Sigmoid colon (tissue), 6 donors: ENCODE measurements at regions not wholly inside any gene's neighbourhood (a gene's known extent, or its start where the extent isn't known, plus 50 kb on each side); places are given as distances from the start of the nearest gene placed in this dataset.

Experiments used
- DNase-seq: peaks from one replicate; pipeline ENCODE4 v3.0.0-alpha.2; 2019
- H3K27ac ChIP-seq, 4 donors: fragments of 200-600 bp; sonication (generic); one replicate each; pipeline ENCODE4 v1.5.1; 2016 to 2019; ENCODE audit warnings: mild to moderate bottlenecking in 1 of 4
- H3K27me3 ChIP-seq, 3 donors: fragments of 200-600 bp; sonication (generic); one replicate each; pipeline ENCODE4 v1.5.1; 2019; ENCODE audit warnings: mild to moderate bottlenecking in 1 of 3
- H3K36me3 ChIP-seq, 4 donors: fragments of 200-600 bp; sonication (generic); one replicate each; pipeline ENCODE4 v1.5.1; 2016 to 2019
- H3K4me1 ChIP-seq, 4 donors: fragments of 200-600 bp; sonication (generic); one replicate each; pipeline ENCODE4 v1.5.1; 2017 to 2019
- H3K4me3 ChIP-seq, 4 donors: fragments of 200-600 bp; sonication (generic); one replicate each; pipeline ENCODE4 v1.5.1; 2017 to 2019; ENCODE audit warnings: mild to moderate bottlenecking in 2 of 4, moderate library complexity in 1 of 4
- H3K9me3 ChIP-seq, 4 donors: fragments of 200-600 bp in 3 of 4; sonication (generic) in 3 of 4; one replicate each; pipeline versions ENCODE4 v1.5.1 to v1.6.1; 2013 to 2019
- EP300 ChIP-seq, 4 donors: sonication (generic); formaldehyde crosslinking; IDR thresholded peaks; one replicate each; pipeline ENCODE4 v1.6.1; 2017; ENCODE audit warnings: antibody characterized with exemption in 4 of 4
- POLR2A ChIP-seq, 2 donors: fragments of 450-650 bp; IDR thresholded peaks; one replicate each; pipeline ENCODE4 v1.6.1; 2016; ENCODE audit warnings: antibody characterized with exemption in 2 of 2, mild to moderate bottlenecking in 2 of 2, moderate library complexity in 2 of 2
- POLR2AphosphoS5 ChIP-seq, 4 donors: sonication (generic); formaldehyde crosslinking; IDR thresholded peaks; one replicate each; pipeline ENCODE4 v1.6.1; 2017; ENCODE audit warnings: antibody characterized with exemption in 4 of 4
- WGBS, 2 donors: extraction: QIAGEN DNeasy Blood & Tissue Kit; methylation state at CpG; one replicate each; pipeline ENCODE4 v1.1.7; 2013; 5-methylcytosine and 5-hydroxymethylcytosine counted together
- intact Hi-C: fragments of 100-400 bp; cut with DNase I; formaldehyde crosslinking; loops from one replicate; pipeline ENCODE4 v1.15.1; 2023
- TF ChIP-seq, protein P1 (sequence below), 4 experiments: fragments of 450-650 bp in 3 of 4; fragments of 200-600 bp in 1 of 4; IDR thresholded peaks; one replicate each; pipeline ENCODE4 v1.5.1; 2016 to 2019; ENCODE audit warnings: antibody characterized with exemption in 4 of 4, mild to moderate bottlenecking in 3 of 4, moderate library complexity in 2 of 4
- donor health status: healthy with polysubstance abuse.
- donor health status: healthy.

DNA sequence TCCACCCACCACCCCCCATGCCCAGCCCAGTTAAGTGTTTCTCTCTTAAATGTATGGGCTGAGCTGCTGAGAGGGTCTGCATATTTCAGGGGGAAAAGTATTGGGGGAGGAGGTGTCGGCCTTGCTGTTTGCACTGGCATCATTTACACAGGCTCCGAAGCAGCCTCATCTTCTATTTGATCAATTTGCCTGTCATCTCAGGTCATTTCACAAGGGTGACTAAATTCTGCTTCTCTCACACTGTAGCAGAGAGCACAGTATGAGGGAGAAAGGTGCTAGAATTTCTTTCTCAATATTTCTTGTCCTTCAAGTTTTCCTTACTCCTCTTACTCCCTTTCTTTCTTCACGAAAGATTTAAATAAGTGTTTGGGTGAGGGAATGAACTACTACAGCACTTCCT is 135.9 kb downstream of the AACS start:
- Histone ChIP-seq H3K27me3 (peaks cover 0 to 4% (median 0%) of the 10 kb centered on the region in 3 donors), H3K36me3 (no peaks in the 10 kb centered on the region), H3K4me3 (no peak overlapping the region), H3K9me3 (peaks cover 0 to 4% (median 1%) of the 10 kb centered on the region in 4 donors), H3K27ac (no peak overlapping the region), H3K4me1 (no peaks in the 10 kb centered on the region)
- DNase-seq, result no peak
- 77 to 79% methylated on average over 3 of the region's 3 CpGs for WGBS, 2 donors
- intact Hi-C loops, result no loop called here
- TF ChIP-seq POLR2A (IDR thresholded peaks at IDR 0.05), result no peak
- TF ChIP-seq, protein P1, sequence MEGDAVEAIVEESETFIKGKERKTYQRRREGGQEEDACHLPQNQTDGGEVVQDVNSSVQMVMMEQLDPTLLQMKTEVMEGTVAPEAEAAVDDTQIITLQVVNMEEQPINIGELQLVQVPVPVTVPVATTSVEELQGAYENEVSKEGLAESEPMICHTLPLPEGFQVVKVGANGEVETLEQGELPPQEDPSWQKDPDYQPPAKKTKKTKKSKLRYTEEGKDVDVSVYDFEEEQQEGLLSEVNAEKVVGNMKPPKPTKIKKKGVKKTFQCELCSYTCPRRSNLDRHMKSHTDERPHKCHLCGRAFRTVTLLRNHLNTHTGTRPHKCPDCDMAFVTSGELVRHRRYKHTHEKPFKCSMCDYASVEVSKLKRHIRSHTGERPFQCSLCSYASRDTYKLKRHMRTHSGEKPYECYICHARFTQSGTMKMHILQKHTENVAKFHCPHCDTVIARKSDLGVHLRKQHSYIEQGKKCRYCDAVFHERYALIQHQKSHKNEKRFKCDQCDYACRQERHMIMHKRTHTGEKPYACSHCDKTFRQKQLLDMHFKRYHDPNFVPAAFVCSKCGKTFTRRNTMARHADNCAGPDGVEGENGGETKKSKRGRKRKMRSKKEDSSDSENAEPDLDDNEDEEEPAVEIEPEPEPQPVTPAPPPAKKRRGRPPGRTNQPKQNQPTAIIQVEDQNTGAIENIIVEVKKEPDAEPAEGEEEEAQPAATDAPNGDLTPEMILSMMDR (IDR thresholded peaks at IDR 0.05), result no peak
- no peak for TF ChIP-seq POLR2AphosphoS5 (IDR thresholded peaks at IDR 0.05)
- TF ChIP-seq EP300 (IDR thresholded peaks at IDR 0.05), result no peak

GRCh38 chr12:125201940-125202339 is 136.7 kb downstream of the AACS start:
- H3K27me3 ChIP-seq, result peaks cover 0 to 4% (median 0%) of the 10 kb centered on the region in 3 donors
- H3K4me3 ChIP-seq, result no peak overlapping the region
- H3K4me1 ChIP-seq, result no peaks in the 10 kb centered on the region
- WGBS, 2 donors, result 74 to 83% methylated on average over 2 of the region's 2 CpGs
- TF ChIP-seq EP300 (IDR thresholded peaks at IDR 0.05), result no peak
- TF ChIP-seq POLR2AphosphoS5 (IDR thresholded peaks at IDR 0.05), result no peak
- TF ChIP-seq, protein P1 (IDR thresholded peaks at IDR 0.05), result no peak
- TF ChIP-seq POLR2A (IDR thresholded peaks at IDR 0.05), result no peak
- H3K27ac ChIP-seq, result no peak overlapping the region
- intact Hi-C loops, result no loop called here
- H3K9me3 ChIP-seq, result peaks cover 0 to 4% (median 1%) of the 10 kb centered on the region in 4 donors
- no peak for DNase-seq
- no peaks in the 10 kb centered on the region for H3K36me3 ChIP-seq

DNA sequence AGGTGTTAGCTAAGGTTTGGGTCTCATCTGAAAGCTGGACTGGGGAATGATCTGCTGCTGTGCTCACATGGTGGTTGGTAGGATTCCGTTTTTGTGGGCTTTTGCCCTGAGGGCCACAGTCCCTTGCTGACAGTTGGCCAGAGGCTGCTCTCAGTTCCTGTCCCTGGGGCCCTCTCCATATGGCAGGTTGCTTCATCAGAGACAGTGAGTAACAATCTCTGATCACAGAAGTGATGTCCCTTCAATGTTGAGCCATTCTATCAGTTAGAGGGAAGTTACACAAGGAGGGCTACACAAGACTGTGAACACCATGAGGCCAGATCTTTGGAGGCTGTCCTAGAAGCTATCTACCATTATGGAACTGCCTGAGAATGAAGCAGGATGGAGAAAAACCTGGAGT is 137.2 kb downstream of the AACS start:
- intact Hi-C loops, result no loop called here
- H3K4me1 ChIP-seq, result no peaks in the 10 kb centered on the region
- H3K36me3 ChIP-seq, result no peaks in the 10 kb centered on the region
- peaks cover 0 to 4% (median 0%) of the 10 kb centered on the region in 3 donors for H3K27me3 ChIP-seq
- DNase-seq, result no peak
- TF ChIP-seq, protein P1 (IDR thresholded peaks at IDR 0.05), result no peak
- TF ChIP-seq POLR2A (IDR thresholded peaks at IDR 0.05) (no peak), POLR2AphosphoS5 (IDR thresholded peaks at IDR 0.05) (no peak), EP300 (IDR thresholded peaks at IDR 0.05) (no peak)
- H3K9me3 ChIP-seq, result peaks cover 0 to 4% (median 1%) of the 10 kb centered on the region in 4 donors
- H3K27ac ChIP-seq, result no peak overlapping the region
- H3K4me3 ChIP-seq, result no peak overlapping the region
- 80 to 82% methylated on average over 1 of the region's 1 CpG for WGBS, 2 donors

DNA sequence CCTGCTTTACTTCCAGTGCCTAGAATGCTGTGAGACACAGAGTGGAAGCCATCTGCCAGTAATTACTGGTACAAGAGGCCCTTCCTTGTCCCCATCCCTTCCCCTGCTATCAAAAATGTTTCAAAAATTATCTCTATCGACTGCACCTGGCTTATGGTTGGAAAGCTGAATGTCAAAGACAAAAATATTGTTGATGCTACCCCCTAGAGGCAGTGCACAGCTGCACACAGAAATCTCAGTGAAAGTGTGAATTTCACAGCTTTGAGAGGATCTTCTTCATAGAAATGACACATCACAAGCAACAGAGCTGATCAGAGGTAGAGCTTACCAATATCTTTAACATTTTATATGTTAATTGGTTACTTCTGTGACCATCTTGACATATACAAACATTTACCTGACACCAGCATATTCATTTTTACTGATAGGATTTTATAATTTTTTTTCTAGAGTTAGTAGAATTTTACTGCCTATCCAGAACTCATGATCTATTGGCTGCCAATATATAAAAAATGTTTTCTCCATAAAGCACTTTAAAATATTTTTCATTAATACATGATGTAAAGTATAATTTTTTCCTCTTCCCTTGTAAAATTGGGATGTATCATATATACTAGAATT is 138.0 kb downstream of the AACS start:
- no peak for DNase-seq
- no peaks in the 10 kb centered on the region for H3K4me1 ChIP-seq
- H3K27me3 ChIP-seq, result peaks cover 0 to 5% (median 0%) of the 10 kb centered on the region in 3 donors
- 2 to 18% methylated on average over 1 of the region's 1 CpG for WGBS, 2 donors
- H3K27ac ChIP-seq, result no peak overlapping the region
- intact Hi-C loops, result no loop called here
- H3K36me3 ChIP-seq, result no peaks in the 10 kb centered on the region
- no peak overlapping the region for H3K4me3 ChIP-seq
- peaks cover 0 to 4% (median 1%) of the 10 kb centered on the region in 4 donors for H3K9me3 ChIP-seq
- TF ChIP-seq POLR2AphosphoS5 (IDR thresholded peaks at IDR 0.05) (no peak), POLR2A (IDR thresholded peaks at IDR 0.05) (no peak), EP300 (IDR thresholded peaks at IDR 0.05) (no peak)
- TF ChIP-seq, protein P1 (IDR thresholded peaks at IDR 0.05), result no peak

DNA sequence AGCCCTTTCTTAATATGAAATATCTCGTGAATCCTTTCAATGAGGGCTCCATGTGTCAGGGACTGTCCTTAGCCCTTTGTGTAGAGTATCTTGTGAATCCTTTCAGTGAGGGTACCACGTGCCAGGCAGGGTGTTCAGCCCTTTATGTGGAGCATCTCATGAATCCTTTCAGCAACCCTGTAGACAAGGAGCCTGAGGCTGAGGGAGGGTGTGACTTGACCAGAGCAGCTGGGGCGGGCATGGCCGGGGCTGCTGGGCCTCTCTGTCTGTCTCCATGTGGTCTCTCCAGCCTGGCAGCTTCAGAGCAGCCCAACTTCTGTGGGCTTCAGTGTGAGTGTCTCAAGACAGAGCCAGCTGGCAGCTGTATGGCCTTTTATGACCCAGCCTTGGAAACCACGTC is 140.2 kb downstream of the AACS start:
- Histone ChIP-seq H3K36me3 (no peaks in the 10 kb centered on the region), H3K9me3 (peaks cover 0 to 4% (median 1%) of the 10 kb centered on the region in 4 donors), H3K4me3 (no peak overlapping the region), H3K4me1 (no peaks in the 10 kb centered on the region), H3K27me3 (peaks cover 0 to 14% (median 0%) of the 10 kb centered on the region in 3 donors), H3K27ac (no peak overlapping the region)
- intact Hi-C loops, result no loop called here
- no peak for DNase-seq
- 49 to 70% methylated on average over 5 of the region's 5 CpGs for WGBS, 2 donors
- TF ChIP-seq EP300 (IDR thresholded peaks at IDR 0.05), result no peak
- TF ChIP-seq POLR2AphosphoS5 (IDR thresholded peaks at IDR 0.05), result no peak
- no peak for TF ChIP-seq POLR2A (IDR thresholded peaks at IDR 0.05)
- TF ChIP-seq, protein P1 (IDR thresholded peaks at IDR 0.05), result no peak
